ENCODE measurements at regions not wholly inside any gene's neighbourhood (a gene's known extent, or its start where the extent isn't known, plus 50 kb on each side); places are given as distances from the start of the nearest gene placed in this dataset.

DNA sequence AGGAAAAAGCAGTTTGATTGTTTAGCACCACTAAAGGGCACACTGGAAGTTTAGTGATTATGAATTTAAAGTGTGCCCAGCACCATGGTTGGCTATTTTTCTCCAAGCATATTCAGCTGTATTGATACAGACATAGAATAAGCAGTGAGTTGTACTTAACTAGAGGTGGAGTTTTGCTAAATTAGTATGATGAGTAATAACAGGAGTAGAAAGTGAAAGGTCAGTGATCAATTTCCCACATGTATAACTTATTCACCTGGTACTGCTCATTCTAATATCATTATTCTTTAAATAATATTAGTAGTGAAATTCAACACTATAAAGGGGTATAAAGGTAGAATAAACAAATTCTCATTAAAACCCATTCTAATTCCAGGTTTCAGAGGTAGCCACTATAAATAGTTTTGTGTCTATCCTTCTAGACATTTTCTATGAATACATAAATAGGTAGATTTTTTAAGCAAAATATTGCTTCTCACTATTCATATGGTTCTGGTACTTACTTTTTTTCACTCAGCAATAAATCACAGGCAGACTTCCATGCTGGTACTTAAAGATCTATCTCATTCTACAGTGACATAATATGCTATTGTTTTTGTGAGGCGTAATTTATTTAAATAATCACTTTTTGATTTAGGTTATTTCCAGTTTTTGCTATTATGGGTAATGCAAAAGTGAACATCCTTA is 732.9 kb downstream of the VGLL3 start:
- no peak for DNase-seq

DNA sequence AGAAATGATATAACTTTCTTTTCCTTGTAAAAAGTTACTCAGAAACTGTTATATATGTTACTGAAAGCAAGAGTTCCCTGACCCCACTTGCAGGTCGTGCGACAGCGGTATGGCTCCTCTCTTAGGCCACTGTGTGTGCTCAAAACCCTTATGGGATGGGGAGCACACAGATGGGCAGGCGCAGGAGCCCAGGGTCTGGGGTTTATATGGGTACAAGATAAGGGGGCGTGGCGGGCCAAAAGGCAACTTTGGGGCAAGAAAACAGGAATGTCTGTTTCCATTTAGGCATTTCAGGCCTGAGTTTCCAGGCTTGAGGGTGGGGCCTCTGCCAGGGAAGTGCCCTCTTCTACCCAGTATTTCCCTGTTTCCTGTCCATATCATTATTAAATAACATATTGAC is 736.5 kb downstream of the VGLL3 start:
- DNase-seq = no peak

DNA sequence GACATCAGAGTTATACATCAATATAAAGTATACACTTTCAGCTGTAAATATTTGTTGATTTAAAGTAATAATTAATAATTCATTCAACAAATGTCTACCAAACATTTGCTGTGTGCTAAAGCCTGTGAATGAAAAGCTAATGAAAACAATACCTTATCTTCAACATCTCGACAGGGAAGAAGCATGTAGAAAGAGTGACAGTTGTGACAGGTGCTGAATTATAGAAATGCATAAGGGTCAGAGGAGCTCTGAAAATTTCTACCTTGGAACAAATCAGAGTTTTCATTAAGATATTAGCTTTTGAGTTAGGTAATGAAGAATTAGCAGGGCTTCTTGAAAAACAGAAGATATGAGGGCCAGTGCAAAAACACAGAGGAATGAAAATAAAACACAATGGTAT is 739.2 kb downstream of the VGLL3 start:
- DNase-seq = peak; percentile 19

DNA sequence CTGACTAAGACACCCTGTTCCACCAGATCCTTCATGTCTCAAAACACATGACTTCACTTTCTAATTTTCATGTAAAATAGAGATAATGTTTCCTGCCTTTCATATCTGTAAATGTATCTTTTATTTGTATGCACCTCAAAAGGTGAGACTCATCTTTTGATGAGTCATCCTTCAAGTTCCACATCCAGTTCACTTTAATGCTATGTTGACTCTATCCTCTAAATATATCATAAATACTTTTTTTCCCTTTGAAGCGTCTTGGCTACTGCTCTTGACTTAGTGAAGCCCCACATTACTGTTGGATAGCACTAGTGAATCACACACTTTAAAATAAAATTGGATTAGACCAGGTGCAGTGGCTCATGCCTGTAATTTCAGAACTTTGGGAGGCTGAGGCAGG is 741.1 kb downstream of the VGLL3 start:
- no peak for DNase-seq

DNA sequence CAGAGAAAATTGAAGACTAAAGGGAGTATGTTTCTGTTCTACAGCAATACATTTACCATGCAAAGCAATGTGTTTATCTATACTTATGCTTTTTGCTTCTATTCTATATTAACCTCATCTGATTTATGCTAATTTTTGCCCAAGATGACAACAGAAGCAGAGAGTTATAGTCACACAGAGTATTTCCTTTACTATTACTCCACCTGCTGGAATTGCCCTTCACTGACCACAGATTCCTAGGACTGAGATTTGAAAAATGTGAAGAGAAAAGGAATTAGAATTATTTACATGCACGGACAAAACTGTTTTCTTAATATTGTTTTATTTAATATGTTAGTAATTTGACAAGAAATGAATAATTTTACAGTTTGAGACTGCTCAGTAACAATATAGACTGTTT is 745.6 kb downstream of the VGLL3 start:
- peak; percentile 20 for DNase-seq

DNA sequence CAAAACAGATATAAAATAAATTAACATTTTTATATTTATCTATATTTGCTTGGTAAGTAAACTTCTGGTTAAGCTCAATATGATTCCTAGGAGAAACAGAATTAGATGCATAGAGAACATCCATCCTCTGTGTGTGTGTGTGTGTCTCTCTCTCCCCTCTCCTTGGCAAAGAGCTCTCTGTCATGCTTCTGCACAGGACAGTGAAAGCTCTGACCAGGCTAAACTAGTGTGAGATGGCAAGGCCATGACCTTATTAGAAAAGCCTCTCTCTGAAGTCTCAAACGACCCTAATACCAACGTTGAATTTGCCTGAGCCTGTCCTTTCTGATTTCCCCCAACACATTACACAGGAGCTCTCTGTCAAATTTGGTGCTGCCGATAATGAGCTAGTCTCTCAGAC is 746.0 kb downstream of the VGLL3 start:
- DNase-seq = no peak

DNA sequence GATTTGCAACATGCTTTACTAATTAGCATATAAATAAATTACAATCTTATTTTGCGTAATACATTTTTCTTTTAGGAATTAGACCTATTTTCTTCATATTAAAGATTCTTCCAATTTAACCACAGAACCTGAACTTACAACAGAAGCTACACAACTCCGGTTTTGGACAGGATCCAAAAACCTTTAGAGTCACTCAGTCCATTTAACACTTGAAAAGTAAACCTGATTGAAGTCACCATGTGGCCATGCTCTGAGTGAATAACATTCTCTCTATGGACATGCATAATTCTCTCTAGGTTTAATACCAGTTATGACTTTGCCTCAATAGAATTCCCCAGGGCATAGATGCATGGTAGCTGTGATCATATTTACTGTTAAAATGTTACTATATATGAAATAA is 751.0 kb downstream of the VGLL3 start:
- DNase-seq = no peak

DNA sequence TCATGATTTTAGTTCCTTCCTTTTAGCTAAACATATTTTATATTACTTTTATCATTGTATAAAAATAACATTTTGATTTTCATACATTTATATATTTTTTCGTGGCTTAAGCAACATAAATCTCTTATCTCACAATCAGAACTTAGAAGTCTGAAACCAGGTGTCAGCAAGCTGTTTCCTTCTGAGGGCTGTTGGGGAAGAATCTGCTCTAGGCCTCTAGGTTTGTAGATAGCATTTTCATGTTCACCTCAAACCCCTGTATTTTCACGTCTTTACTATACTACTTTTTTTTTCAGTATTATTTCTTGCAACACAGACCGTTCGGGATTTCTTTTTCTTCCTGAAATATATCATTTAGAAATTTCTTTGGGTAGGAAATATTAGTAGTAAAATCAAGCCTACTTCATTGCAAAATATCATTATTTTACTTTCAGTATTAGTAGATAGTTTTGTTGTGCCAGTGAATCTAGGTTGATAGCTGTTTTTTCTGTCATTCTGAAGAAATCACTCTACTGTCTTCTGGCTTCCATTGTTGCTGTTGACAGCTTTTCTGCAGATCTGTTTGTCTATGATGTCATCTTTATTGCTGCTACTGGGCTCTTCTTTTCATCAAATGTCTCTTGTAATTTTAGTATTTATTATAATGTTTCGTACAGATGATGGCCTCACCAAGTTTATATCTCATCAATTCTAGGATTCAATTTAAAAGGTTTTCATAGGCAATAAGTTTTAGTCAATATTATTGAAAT is 756.3 kb downstream of the VGLL3 start:
- DNase-seq = no peak

DNA sequence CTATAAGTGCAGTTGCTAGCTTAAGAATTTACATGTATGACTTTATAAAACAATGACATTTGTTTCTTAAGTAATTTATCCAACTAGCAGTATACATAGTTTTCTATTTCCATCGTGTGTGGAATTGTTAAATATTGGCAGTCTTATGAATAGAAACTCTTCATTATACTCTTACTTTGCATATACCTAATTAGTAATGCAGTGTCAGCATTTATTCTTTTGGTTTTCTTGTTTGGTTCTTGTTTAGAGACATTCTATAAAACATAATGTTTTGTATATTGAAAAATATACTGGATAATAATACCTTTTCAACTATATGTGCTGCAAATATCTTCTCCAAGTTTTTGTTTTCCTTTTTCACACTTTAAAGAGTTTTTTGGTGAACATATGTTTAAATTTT is 760.2 kb downstream of the VGLL3 start:
- DNase-seq = no peak

DNA sequence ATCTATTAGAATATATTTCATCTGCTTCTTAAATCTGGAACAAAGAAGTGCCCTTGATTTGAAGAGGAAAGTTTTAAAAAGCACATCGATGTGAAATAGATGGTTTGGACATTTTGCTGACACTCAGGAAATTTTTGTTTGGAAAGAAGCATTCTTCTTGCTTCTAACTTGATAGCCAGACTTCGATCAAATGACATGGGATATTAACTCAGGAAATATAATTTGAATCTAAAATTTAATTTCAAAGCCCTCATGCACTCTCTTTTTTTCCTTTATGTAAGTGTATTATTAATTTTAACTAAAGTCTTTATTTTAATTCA is 761.2 kb downstream of the VGLL3 start:
- DNase-seq = no peak

DNA sequence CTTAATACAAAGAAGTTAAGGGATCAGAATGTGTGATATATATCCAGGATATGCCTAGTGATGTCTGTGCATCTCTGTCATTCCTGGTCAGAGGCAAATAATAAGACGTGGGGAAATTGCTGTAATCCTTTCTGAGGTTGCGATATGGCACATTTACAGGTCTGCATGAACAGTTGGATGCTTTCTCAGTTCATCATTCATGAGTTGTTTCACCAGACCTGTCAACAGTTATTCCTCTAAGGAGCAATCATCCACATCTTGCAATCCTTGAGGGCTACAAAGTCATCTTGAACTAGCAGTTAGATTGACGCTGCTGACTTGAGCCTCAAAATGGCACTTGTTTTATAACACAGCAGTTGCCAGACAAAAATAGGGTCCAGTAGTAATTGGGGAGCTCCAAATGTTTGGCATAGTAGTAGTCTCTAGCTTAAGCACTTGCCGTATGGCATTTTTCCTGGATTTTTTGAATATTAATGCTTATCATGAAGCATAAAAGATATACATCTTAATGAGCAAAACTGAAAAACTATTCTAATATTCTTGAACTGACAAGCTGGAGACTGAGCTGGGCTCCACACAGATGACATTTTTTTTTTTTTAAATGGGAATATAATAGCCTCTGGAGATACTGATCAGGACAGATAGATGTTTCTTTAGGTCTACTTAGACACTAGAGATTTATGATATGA is 761.7 kb downstream of the VGLL3 start:
- DNase-seq = no peak

DNA sequence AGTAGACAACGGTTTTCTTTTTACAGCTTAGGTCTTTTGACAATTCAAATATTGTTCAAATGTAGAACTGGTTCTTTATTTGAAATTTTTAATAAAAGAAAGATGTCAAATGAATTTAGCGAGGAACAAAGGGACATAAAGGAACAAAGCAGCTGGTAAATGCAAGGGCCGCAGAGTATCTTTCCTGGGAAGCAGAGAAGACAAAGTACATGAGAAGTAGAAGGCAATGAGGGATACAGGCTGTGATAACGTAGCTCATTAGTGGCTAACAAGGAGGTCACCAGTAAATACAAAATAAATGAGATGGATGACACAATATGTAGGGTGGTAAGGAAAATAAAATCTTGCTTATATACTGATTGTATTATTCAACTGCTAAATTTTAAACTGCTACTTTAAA is 762.8 kb downstream of the VGLL3 start:
- DNase-seq = no peak

DNA sequence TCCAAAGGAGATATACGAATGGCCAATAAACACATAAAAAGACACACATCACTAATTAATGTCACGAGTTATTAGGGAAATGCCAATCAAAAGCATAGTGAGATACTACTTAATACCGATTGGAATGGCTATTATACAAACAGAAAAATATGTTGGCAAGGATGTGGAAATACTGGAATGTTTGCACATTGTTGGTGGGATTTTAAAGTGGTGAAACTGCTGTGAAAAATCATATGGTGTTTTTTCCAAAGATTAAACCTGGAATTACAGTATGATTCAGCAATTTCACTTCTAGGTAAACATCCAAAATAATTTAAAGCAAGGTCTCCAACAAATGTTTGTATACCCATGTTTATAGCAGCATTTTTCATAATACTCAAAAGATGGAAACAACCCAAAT is 765.5 kb downstream of the VGLL3 start:
- no peak for DNase-seq

DNA sequence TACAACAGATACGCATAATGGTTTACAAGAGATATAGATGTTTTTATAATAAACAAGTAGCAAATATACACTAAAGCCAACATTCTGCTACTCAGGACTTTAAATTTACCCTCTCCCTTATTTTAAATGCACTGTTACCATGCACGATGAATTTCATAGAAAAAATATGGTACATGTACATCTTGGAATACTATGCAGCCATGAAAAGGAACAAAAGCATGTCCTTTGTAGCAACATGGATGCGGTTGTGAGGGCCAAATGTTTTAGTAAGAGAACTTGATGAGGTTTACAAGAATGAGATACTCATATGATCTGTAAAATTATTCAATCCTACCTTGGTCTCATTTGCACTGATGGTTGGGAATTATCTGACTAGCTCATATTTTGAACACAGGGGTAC is 769.3 kb downstream of the VGLL3 start:
- DNase-seq = no peak

DNA sequence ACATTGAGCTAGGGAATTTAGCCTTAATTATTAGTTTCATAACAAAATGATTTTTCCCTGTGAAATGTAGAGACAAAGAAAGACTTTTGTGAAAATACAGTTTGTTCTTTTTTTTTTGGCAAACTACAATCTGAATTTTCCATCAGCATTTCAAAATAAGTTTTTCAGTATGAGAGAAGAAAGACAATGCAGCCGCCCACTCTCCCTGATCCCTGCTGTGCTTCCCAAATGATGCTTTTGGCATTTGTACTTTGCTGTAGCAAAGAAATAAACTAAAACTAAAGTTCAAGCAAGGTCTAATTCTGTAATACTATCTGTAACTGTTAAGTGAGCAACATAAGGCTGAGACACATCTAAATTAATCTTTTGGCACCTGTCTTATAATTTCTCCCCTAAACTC is 782.2 kb downstream of the VGLL3 start:
- no peak for DNase-seq

DNA sequence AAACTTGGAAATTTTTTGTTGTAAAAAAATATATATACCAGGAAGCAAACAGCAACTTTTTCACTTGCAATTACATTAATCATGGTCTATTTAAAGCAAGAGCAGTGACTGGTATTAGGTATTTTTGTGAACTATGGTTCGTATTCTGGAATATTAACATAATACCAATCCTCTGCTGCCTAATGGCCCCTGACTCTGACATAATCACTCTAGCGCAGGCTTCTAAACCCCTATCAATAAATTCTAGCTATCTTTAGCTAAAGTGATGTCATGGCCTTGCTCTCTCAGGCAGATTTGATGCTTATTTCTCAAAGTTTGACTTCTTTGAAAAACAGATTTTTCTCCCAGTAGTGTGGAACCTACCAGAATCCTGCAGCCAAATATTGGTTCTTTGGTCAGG is 808.3 kb downstream of the VGLL3 start:
- DNase-seq = no peak

DNA sequence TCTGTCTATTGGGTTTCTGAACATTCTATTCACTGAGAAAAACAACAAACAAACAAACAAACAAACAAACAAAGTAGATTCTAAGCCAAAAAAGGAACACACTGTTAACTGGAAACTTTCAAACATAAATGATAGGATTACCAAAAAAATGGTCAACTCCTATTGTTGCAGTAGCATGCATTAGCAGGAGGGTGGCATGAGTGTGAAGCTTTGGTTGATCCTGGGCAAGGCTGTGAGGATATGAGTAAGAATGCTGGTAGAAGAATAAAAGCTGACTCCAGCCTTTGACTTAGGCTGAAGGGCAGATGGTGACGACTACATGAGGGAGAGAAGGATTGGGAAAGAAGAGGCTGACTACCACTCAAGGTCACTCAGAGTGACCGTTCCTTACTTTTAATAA is 810.3 kb downstream of the VGLL3 start:
- DNase-seq = no peak

DNA sequence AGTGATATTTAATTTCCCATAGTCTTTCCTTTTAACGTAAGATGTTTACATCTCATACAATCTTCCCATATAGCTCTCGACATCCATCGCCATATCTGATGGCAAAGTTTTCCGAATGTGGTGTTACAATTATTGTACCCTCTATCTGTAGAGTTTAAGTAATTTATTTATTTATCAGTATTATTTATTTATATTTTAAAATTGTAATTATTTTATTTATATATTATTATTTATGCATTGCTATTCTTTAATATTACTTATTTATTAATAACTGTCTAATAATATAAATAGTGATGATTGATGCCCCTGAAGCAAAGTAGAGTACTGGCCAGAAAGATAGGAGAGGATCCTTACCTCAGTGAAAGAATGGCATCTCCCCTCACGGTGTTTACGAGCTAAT is 812.9 kb downstream of the VGLL3 start:
- no peak for DNase-seq

DNA sequence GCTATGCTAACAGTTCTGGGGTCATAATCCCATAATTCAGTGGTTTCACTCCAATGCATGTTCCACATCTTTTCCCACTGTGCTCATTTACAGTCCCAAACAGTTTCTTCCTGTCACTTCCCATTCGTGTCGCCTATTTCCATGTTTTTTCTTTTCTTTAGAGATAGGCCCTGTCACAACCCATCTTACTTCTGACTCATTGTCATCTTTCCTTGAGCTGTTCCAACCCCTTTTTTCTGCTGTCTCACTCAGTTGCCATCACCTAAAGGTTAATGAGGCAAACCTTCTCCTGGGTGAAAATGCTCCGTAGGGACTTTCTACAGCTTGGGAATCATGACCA is 814.5 kb downstream of the VGLL3 start:
- no peak for DNase-seq

DNA sequence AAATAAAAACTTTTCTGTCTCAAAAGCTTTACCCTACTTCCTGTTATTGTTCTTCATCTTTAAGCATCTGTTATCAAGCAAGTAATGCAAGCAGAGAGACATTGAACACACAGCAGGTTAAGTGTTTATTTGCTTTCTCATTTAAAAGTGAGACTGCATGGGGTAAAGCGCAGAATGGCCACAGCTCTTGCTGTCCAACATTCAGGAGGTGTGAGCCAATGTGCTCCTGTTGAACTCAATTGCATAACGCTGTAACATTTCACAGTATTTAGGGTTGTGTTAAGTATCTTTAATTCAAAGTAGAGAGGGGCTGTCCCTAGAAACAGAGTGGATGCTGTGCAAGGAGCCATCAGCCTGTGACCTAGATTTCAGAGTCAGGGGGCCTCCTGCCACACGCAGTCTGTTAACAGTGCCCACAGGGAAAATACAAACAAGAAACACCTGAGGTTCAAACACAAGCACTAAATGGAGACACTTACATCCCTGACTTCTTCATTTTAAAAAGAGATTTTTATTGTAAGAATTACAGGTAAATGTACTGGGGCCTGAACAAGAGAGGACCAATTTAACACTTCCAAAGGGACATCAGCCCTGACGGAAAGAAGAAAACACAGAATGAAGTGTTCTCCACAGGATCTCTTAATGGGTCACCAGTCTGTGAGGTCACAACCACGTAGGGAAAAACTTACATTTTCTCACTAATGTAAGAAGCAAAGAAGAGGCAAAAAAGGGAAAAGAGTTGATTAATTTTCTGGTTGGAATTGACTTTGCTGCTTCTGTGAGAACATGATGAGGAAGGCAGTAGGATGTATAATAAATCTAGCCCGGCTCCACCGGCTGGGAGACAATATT is 815.1 kb downstream of the VGLL3 start:
- peak; percentile 45 for DNase-seq

DNA sequence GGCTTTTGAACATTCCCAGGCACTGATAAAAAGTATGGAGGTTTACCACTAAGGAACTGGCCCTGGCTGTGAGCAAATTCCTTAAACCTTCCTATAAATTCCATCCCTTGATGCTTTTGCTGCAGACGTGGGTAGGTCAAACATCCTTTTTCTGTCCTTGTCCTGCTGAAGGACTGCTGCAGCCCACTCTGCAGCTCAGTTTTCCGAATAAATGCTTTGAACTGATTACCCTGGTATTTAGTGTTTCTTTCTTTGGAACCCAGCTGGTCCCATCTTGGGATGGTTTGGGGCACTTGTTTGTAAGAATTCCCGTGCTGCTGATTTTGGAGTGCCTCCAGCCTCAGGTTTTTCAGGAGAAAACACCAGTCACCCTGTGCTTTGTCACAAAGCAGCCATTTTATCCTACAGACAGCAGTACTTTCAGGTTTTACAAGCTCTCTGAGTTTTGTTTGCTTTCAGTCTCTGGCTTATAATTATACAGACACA is 815.9 kb downstream of the VGLL3 start:
- DNase-seq = peak; percentile 45

DNA sequence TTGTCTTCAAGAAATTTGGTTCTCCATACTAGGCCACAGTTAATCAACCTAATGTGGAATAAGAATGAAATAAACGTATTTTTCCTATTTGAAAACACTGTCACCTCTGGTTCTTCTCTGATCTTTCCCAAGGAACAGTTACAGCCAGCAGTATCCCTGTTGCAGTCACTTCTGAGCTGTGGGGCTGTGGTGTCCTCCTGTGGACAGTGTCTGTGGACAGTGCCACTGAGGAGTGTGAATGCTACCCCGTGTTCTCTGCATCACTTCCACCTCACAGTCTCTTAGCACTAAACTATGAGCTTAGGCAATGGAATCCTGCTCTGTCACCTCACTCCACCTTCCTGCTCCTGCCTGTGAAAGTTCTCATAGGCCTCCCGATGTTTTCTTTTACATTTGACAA is 817.5 kb downstream of the VGLL3 start:
- no peak for DNase-seq

DNA sequence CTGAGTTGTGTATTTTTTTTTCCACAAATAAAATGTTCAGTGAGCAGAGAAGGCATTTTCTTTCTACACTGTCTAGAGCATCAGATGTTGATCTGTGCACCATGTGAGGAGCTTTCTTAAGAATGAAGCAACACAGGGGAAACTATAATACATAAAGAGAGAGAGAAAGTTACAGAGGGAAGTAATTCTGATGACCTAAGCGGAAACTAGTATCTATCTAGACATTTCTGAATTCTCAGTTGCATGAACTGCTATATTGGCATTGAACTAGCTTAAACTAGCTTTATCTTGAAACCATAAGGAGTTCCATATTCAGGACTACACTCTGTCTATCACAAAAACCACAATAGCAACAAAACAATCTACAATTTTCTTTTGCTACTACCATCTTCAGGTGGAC is 822.4 kb downstream of the VGLL3 start:
- DNase-seq = no peak

DNA sequence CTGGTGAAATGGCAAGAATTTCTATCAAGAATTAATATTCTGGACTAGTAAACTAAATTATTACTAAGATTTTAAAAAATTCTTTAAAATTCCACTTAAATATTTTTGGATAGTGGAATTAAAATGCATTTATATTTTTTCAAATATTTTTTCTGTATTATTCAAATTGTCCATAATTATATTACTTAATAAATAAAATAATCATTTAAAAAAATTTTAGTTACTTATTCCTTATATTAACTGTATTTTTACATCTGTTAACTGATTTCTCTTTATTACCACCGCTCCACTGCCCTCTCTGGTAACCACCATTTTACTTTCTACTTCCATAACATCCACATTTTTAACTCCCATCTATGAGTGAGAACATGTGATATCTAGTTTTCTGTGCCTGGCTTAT is 828.4 kb downstream of the VGLL3 start:
- DNase-seq = no peak

Data from NCI-H146 (cell line).